HEK293T (cell line): ENCODE measurements at regions not wholly inside any gene's neighbourhood (a gene's known extent, or its start where the extent isn't known, plus 50 kb on each side); places are given as distances from the start of the nearest gene placed in this dataset.

Experiments
- CTCF ChIA-PET: fragments of 350-600 bp; formaldehyde crosslinking; extraction: SDS; loops from one replicate; lab custom pipeline; 2021; ENCODE audit warnings: antibody characterized with exemption, inconsistent platforms; lab: Yijun Ruan, JAX
- POLR2A ChIA-PET: fragments of 350-600 bp; formaldehyde crosslinking; extraction: SDS; loops from one replicate; lab custom pipeline; 2020; ENCODE audit warnings: antibody characterized with exemption, inconsistent platforms; lab: Yijun Ruan, JAX
- DNase-seq: peaks from one replicate; pipeline ENCODE4 v3.0.0; 2012; ENCODE audit warnings: mixed read lengths; ENCODE audit errors: extremely low spot score
- ARNT ChIP-seq: fragments of 450-650 bp; IDR thresholded peaks from 2 replicates; pipeline ENCODE4 v1.6.1; 2017; ENCODE audit warnings: mild to moderate bottlenecking
- BHLHE40 ChIP-seq: fragments of 450-650 bp; IDR thresholded peaks from 2 replicates; pipeline ENCODE4 v1.6.1; 2016; ENCODE audit warnings: mild to moderate bottlenecking, moderate library complexity, borderline replicate concordance
- CTBP1 ChIP-seq: fragments of 450-650 bp; IDR thresholded peaks from 2 replicates; pipeline ENCODE4 v1.6.1; 2016; ENCODE audit warnings: borderline replicate concordance
- ELF4 ChIP-seq: fragments of 450-650 bp; IDR thresholded peaks from 2 replicates; pipeline ENCODE4 v1.6.1; 2017; ENCODE audit warnings: antibody characterized with exemption
- FOXA1 ChIP-seq: fragments of 450-650 bp; IDR thresholded peaks from 2 replicates; pipeline ENCODE4 v1.6.1; 2016; ENCODE audit warnings: mild to moderate bottlenecking
- FOXK2 ChIP-seq: fragments of 450-650 bp; IDR thresholded peaks from 2 replicates; pipeline ENCODE4 v1.6.1; 2016; ENCODE audit warnings: mild to moderate bottlenecking
- FOXM1 ChIP-seq: fragments of 450-650 bp; IDR thresholded peaks from 2 replicates; pipeline ENCODE4 v1.6.1; 2017; ENCODE audit warnings: mild to moderate bottlenecking, borderline replicate concordance
- HDGF ChIP-seq: fragments of 450-650 bp; IDR thresholded peaks from 2 replicates; pipeline ENCODE4 v1.6.1; 2017; ENCODE audit warnings: antibody characterized with exemption, borderline replicate concordance
- L3MBTL2 ChIP-seq: fragments of 450-650 bp; conservative IDR thresholded peaks from 2 replicates; pipeline ENCODE4 v1.6.1; 2016; ENCODE audit warnings: mild to moderate bottlenecking
- LEF1 ChIP-seq: fragments of 450-650 bp; IDR thresholded peaks from 2 replicates; pipeline ENCODE4 v1.6.1; 2017; ENCODE audit warnings: mild to moderate bottlenecking, borderline replicate concordance
- NFRKB ChIP-seq: fragments of 450-650 bp; IDR thresholded peaks from 2 replicates; pipeline ENCODE4 v1.6.1; 2016; ENCODE audit warnings: mild to moderate bottlenecking, moderate library complexity
- SP1 ChIP-seq: fragments of 450-650 bp; IDR thresholded peaks from 2 replicates; pipeline ENCODE4 v1.6.1; 2017
- SUZ12 ChIP-seq: fragments of 450-650 bp; IDR thresholded peaks from 2 replicates; pipeline ENCODE4 v1.6.1; 2016; ENCODE audit warnings: mild to moderate bottlenecking
- TARDBP ChIP-seq: fragments of 450-650 bp; IDR thresholded peaks from 2 replicates; pipeline ENCODE4 v1.6.1; 2016
- ZNF384 ChIP-seq: fragments of 450-650 bp; IDR thresholded peaks from 2 replicates; pipeline ENCODE4 v1.6.1; 2016
- TF ChIP-seq, protein P1 (sequence below): fragments of 450-650 bp; IDR thresholded peaks from 2 replicates; pipeline ENCODE4 v1.6.1; 2016

DNA sequence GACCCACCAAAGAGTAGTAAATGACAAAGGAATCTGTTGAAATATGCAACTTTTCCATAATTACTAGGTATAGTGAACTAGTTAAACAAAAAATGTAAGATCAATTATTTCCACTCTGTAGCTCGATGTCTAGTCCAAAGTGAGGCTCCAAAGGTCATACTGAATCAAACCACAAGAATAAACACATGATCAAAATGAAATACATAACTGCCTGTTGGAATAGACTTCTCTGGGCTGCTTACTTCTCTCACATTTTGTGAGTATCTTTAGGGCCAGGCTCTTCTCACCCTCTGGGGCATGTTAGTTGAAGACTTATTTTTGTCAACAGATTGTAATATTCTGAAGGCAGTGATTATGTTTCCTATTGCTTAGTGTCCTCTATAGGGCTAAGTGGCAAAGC lies 103.7 kb upstream of the TMEM170B start:
- CTCF ChIA-PET: interaction anchor here (0.6 to 1.0 kb wide), 2 partner anchors 13 to 142 kb away, joined by 3 read pairs; no protein-coding TSS in a partner anchor
- no peak for DNase-seq
- POLR2A ChIA-PET: no interaction called here
- TF ChIP-seq SP1 (no peak), ZNF384 (no peak), FOXK2 (no peak), CTBP1 (no peak), ARNT (no peak), NFRKB (no peak), HDGF (no peak), ELF4 (no peak), SUZ12 (no peak)
- TF ChIP-seq, protein P1, sequence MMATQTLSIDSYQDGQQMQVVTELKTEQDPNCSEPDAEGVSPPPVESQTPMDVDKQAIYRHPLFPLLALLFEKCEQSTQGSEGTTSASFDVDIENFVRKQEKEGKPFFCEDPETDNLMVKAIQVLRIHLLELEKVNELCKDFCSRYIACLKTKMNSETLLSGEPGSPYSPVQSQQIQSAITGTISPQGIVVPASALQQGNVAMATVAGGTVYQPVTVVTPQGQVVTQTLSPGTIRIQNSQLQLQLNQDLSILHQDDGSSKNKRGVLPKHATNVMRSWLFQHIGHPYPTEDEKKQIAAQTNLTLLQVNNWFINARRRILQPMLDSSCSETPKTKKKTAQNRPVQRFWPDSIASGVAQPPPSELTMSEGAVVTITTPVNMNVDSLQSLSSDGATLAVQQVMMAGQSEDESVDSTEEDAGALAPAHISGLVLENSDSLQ: no peak

DNA sequence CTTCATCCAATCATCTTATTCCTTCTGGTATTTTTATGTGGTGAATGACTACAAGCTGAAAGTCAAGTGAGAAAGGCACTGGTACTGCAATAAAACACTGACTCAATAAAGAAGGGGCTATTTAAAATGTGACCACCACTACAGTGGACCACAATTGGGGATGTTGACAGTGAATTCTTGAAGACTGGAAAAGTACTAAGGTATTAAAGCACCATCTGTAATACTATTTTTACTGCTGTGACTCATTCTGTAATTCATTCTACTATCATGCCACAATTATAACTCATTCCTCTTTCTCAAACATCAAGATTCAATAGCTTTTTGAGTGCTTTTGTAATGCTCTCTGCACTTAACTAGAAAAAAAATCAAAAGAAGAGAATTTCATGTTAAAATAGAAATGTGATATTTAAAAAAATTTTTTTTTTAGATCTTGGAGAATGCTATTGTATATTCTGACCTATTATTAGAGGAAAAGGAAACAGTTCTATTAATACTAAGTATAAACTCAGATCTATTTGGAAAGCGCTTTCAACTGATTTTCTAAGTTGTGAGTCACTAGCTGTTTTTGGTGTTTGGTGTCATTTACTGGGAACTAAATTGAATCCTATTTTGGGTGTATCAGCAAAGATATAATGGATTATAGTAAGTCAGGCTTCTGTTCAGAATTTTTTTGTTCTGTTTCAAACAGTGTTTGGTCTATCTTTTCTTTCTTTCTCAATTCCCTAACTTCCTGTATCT lies 104.7 kb upstream of the TMEM170B start:
- ChIA-PET POLR2A (no interaction called here), CTCF (no interaction called here)
- DNase-seq: no peak
- TF ChIP-seq FOXK2: no peak
- TF ChIP-seq SUZ12: no peak
- TF ChIP-seq L3MBTL2: no peak
- TF ChIP-seq FOXA1: no peak
- no peak for TF ChIP-seq NFRKB
- no peak for TF ChIP-seq CTBP1
- no peak for TF ChIP-seq ARNT
- TF ChIP-seq, protein P1: no peak
- TF ChIP-seq ELF4: no peak
- no peak for TF ChIP-seq FOXM1
- no peak for TF ChIP-seq SP1
- TF ChIP-seq HDGF: no peak
- no peak for TF ChIP-seq ZNF384

DNA sequence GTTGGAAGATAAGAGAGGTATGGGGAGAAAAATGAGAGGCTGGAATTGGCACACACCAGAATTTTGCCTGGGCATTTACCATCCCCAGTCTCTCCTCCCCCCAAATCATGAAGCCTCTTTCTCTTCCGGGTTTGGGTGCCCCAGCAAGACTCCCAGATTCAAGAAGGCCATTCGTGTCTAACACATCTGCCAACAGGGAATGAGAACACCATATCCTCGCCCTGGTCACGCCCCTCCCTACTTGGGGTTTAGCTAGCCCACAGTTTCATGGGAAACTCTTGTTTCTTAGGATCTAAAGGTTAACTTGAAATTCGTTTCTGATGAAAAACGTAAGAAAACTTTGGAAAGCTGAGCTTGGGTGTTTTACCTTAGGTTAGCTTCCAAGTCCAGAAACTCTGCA lies 105.5 kb upstream of the TMEM170B start:
- no peak for DNase-seq
- POLR2A ChIA-PET: no interaction called here
- TF ChIP-seq NFRKB (no peak), ELF4 (no peak), ZNF384 (no peak), FOXK2 (no peak), FOXA1 (no peak), ARNT (no peak), BHLHE40 (no peak), CTBP1 (no peak), HDGF (no peak), L3MBTL2 (no peak), TARDBP (no peak), LEF1 (no peak), SUZ12 (no peak), FOXM1 (no peak)
- TF ChIP-seq, protein P1: no peak
- CTCF ChIA-PET: no interaction called here

DNA sequence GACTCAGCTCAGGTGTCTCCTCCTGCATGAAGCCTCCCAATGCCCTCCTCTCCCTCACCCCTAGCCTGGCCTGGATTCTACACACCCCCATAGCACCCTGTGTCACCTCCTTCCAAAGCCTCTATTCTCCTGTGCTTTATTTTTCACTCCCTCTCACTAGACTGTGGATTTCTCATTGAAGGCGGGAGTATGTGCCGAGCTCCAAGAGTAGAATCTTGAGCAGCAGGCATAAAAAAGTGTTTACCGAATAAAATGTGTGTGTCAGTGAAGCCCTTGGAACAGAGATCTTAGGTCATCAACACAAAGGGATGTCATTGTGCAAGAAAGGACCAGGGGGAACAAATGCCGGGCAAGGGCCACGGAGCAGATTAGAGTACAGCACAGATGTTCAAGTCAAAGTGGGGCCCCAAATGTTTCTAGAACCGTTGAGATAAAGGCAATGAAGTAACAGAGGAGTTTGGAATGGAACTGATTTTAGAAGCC lies 106.1 kb upstream of the TMEM170B start:
- ChIA-PET POLR2A (no interaction called here), CTCF (no interaction called here)
- TF ChIP-seq CTBP1 (no peak), SUZ12 (no peak)
- DNase-seq: no peak

DNA sequence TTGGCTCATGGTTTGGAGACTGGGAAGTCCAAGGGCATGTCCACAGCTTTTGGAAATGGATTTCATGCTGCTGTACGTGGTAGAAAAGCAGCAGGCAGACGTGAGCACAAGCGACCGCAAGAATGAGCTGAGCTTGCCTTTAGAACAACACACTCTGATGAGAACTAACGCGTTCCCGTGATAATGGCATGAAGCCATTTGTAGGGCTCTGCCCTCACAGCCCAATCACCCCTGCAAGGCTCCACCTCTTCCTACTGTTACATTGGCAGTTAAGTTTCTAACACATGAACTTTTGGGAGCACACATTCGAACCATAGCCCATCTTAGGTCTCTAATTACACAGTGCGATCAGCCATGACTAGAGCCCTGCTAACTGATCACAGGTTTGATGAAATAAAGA lies 107.5 kb upstream of the TMEM170B start:
- TF ChIP-seq, protein P1: no peak
- TF ChIP-seq FOXK2 (no peak), TARDBP (no peak), HDGF (no peak), ZNF384 (no peak), ARNT (no peak), ELF4 (no peak), CTBP1 (no peak), BHLHE40 (no peak), SUZ12 (no peak), FOXA1 (no peak), SP1 (no peak), LEF1 (no peak), NFRKB (no peak), L3MBTL2 (no peak), FOXM1 (no peak)
- CTCF ChIA-PET: no interaction called here
- POLR2A ChIA-PET: interaction anchor here (0.6 kb wide), 1 partner anchor 198 kb away, joined by 3 read pairs; the partner anchor contains the start of gene NEDD9
- DNase-seq: no peak
